Stimulated activated CD4-positive, alpha-beta T cell treated with anti-CD3 and anti-CD28 coated beads, Interleukin-15, amount 100 ng/mL, for 1 hour (primary cell): ENCODE measurements at regions not wholly inside any gene's neighbourhood (a gene's known extent, or its start where the extent isn't known, plus 50 kb on each side); places are given as distances from the start of the nearest gene placed in this dataset.
A peak's percentile ranks its signal among the peaks of the same experiment; 100 is the strongest.
"Not testable (repeated sequence)": the region's sequence is repeated elsewhere in the genome, so short reads cannot be mapped to it uniquely, and the experiment has no call there.

Source experiments
- DNase-seq, 2 donors: peaks; one replicate each; pipeline ENCODE4 v3.0.0-alpha.2; 2020; ENCODE audit warnings: low read depth in 1 of 2, low spot score in 1 of 2

- peak in 1 of 2 donors; percentile 40 for DNase-seq
These were observed 132.7 kb upstream of the RCN1 start for GRCh38 chr11:31958076-31958735.

GRCh38 chr11:31957674-31958073 is 133.2 kb upstream of the RCN1 start:
- DNase-seq, result no peak

- no peak for DNase-seq
These were observed 134.6 kb upstream of the RCN1 start for GRCh38 chr11:31956310-31956709.

GRCh38 chr11:31955838-31956237 is 135.0 kb upstream of the RCN1 start:
- no peak for DNase-seq

- DNase-seq, result no peak
These were observed 137.0 kb upstream of the RCN1 start for GRCh38 chr11:31953803-31954327.

- DNase-seq, result not testable (repeated sequence)
These were observed 138.6 kb upstream of the PAX6 start for GRCh38 chr11:31949733-31950200.

GRCh38 chr11:31947051-31947450 is 135.9 kb upstream of the PAX6 start:
- no peak for DNase-seq

- no peak for DNase-seq
These were observed 132.1 kb upstream of the PAX6 start for GRCh38 chr11:31943056-31943780.

GRCh38 chr11:31940371-31941037 is 129.4 kb upstream of the PAX6 start:
- no peak for DNase-seq

GRCh38 chr11:31939004-31939403 is 127.9 kb upstream of the PAX6 start:
- DNase-seq, result no peak

GRCh38 chr11:31936312-31936711 is 125.2 kb upstream of the PAX6 start:
- no peak for DNase-seq

- DNase-seq, result no peak
These were observed 121.8 kb upstream of the PAX6 start for GRCh38 chr11:31932879-31933278.

- no peak for DNase-seq
These were observed 116.9 kb upstream of the PAX6 start for GRCh38 chr11:31927982-31928381.

GRCh38 chr11:31926816-31927528 is 115.8 kb upstream of the PAX6 start:
- DNase-seq, result no peak

- DNase-seq, result no peak
These were observed 115.0 kb upstream of the PAX6 start for GRCh38 chr11:31926106-31926505.

GRCh38 chr11:31922450-31922849 is 111.3 kb upstream of the PAX6 start:
- no peak for DNase-seq

- no peak for DNase-seq
These were observed 110.0 kb upstream of the PAX6 start for GRCh38 chr11:31921081-31921480.

GRCh38 chr11:31919175-31919574 is 108.1 kb upstream of the PAX6 start:
- DNase-seq, result no peak

GRCh38 chr11:31915867-31916266 is 104.7 kb upstream of the PAX6 start:
- DNase-seq, result no peak

GRCh38 chr11:31913985-31914384 is 102.9 kb upstream of the PAX6 start:
- no peak for DNase-seq

GRCh38 chr11:31912808-31913207 is 101.7 kb upstream of the PAX6 start:
- no peak for DNase-seq
